HG03469 (cell line): ENCODE measurements at regions not wholly inside any gene's neighbourhood (a gene's known extent, or its start where the extent isn't known, plus 50 kb on each side); places are given as distances from the start of the nearest gene placed in this dataset.

Experiments
- ATAC-seq: cut with Tn5 transposase; IDR thresholded peaks from one replicate; pipeline ENCODE4 v1.9.1; 2021; ENCODE audit warnings: mild to moderate bottlenecking, moderate library complexity, moderate number of reproducible peaks; ENCODE audit not compliant: unreplicated experiment

DNA sequence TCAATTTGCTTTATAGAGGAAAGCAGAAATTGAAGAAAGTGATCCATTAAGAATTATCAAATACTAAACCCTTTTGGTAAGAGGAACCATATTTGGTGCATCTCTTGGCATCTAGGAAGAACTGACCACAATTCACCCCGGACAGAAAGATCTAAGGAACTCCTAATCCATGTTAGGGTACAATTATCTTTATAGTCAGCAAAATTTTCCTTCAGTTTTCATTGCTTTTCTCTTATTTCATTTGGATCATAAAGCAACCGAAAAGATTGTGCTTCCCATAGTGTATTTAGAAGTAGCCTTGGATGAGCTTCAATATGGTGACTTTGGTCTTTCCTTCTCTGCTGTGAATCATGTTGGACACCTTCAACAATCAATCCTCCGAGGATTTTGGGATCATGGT lies 50.1 kb upstream of the IGFBP5 start:
- ATAC-seq: no peak
